ENCODE measurements at regions not wholly inside any gene's neighbourhood (a gene's known extent, or its start where the extent isn't known, plus 50 kb on each side); places are given as distances from the start of the nearest gene placed in this dataset.

- no peak for TF ChIP-seq SP1 (IDR thresholded peaks at IDR 0.05)
- TF ChIP-seq PKNOX1 (IDR thresholded peaks at IDR 0.05): no peak
- no peak for TF ChIP-seq ELF4 (IDR thresholded peaks at IDR 0.05)
- no peak for TF ChIP-seq HDGF (IDR thresholded peaks at IDR 0.05; ENCODE audit: borderline replicate concordance)
- TF ChIP-seq BHLHE40 (IDR thresholded peaks at IDR 0.05; ENCODE audit: borderline replicate concordance): no peak
- TF ChIP-seq FOXM1 (IDR thresholded peaks at IDR 0.05; ENCODE audit: borderline replicate concordance): no peak
- TF ChIP-seq LEF1 (IDR thresholded peaks at IDR 0.05; ENCODE audit: borderline replicate concordance): no peak
- TF ChIP-seq FOXK2 (IDR thresholded peaks at IDR 0.05): no peak
- TF ChIP-seq FOXA1 (IDR thresholded peaks at IDR 0.05): no peak
- no peak for TF ChIP-seq SUZ12 (IDR thresholded peaks at IDR 0.05)
- no peak for TF ChIP-seq TARDBP (IDR thresholded peaks at IDR 0.05)
- no peak for TF ChIP-seq L3MBTL2 (conservative IDR thresholded peaks at IDR 0.05)
These were observed 330.5 kb downstream of the HNRNPD start for GRCh38 chr4:82043081-82043808.

Data from HEK293T (cell line).